GM12878 (cell line): ENCODE measurements at regions not wholly inside any gene's neighbourhood (a gene's known extent, or its start where the extent isn't known, plus 50 kb on each side); places are given as distances from the start of the nearest gene placed in this dataset.
"Not testable (repeated sequence)": the region's sequence is repeated elsewhere in the genome, so short reads cannot be mapped to it uniquely, and the experiment has no call there.

Source experiments
- ATAC-seq: fragments of 200-7000 bp; cut with Tn5 transposase; 3 replicates; pipeline ENCODE4 v1.9.1; 2020; ENCODE audit warnings: mild to moderate bottlenecking, moderate library complexity
- BruUV-seq: library from RNA; stranded (reverse); fragments of 400-500 nt; replicated peaks from 2 replicates; lab custom pipeline; 2021; lab: Mats Ljungman, UMichigan
- CTCF ChIA-PET: fragments of 300-600 bp; sonication (Branson Sonifier 250); formaldehyde crosslinking; extraction: SDS; loops from one replicate; lab custom pipeline; 2021; ENCODE audit warnings: inconsistent platforms; lab: Yijun Ruan, JAX
- POLR2A ChIA-PET: fragments of 350-600 bp; formaldehyde crosslinking; extraction: SDS; loops from one replicate; lab custom pipeline; 2021; ENCODE audit warnings: inconsistent platforms; lab: Charles Lee
- RAD21 ChIA-PET: fragments of 300-600 bp; sonication (Branson Sonifier 250); formaldehyde crosslinking; loops from one replicate; lab custom pipeline; 2023; ENCODE audit warnings: antibody characterized with exemption; ENCODE audit not compliant: unreplicated experiment; lab: Charles Lee
- SMC1A ChIA-PET: fragments of 300-600 bp; sonication (Branson Sonifier 250); formaldehyde crosslinking; loops from one replicate; lab custom pipeline; 2023; ENCODE audit not compliant: unreplicated experiment, uncharacterized antibody; lab: Charles Lee
- DNase-seq: peaks from one replicate; pipeline ENCODE4 v3.0.0-alpha.2; 2011; ENCODE audit warnings: low read depth, low spot score
- FAIRE-seq: peaks from 3 replicates; lab custom pipeline; 2011; peaks lifted over from hg19 to GRCh38; lab: Jason Lieb, UNC
- H2AFZ ChIP-seq: 2 replicates; pipeline ENCODE4 v1.6.0; 2011; ENCODE audit warnings: low read depth, low read length, control low read depth; ENCODE audit not compliant: control insufficient read depth
- H3K27ac ChIP-seq: 2 replicates; pipeline ENCODE4 v1.5.1; 2011; ENCODE audit warnings: control low read depth; ENCODE audit not compliant: control insufficient read depth, insufficient read depth
- H3K27me3 ChIP-seq, 2 experiments: replicated peaks in 1 of 2; 2 replicates each; pipeline versions ENCODE4 v1.6.0 to v1.6.1; 2011; ENCODE audit warnings: low read length in 1 of 2; ENCODE audit not compliant: control insufficient read depth in 2 of 2, insufficient read depth in 2 of 2
- H3K36me3 ChIP-seq, 2 experiments: 2 replicates each; pipeline ENCODE4 v1.5.1; 2011; ENCODE audit warnings: low read length in 1 of 2; ENCODE audit not compliant: control insufficient read depth in 2 of 2, insufficient read depth in 2 of 2
- H3K4me1 ChIP-seq: 2 replicates; pipeline ENCODE4 v1.6.1; 2011; ENCODE audit warnings: mild to moderate bottlenecking, low read length, moderate library complexity, mixed read lengths; ENCODE audit not compliant: control insufficient read depth, insufficient read depth
- H3K4me2 ChIP-seq: 2 replicates; pipeline ENCODE4 v1.6.0; 2011; ENCODE audit warnings: control low read depth; ENCODE audit not compliant: control insufficient read depth, insufficient read depth
- H3K4me3 ChIP-seq: fragments of 200-600 bp; sonication (generic); 2 replicates; pipeline ENCODE4 v1.5.1; 2016
- H3K79me2 ChIP-seq: 2 replicates; pipeline ENCODE4 v1.6.0; 2011; ENCODE audit warnings: low read length; ENCODE audit not compliant: control insufficient read depth, insufficient read depth
- H3K9ac ChIP-seq: 2 replicates; pipeline ENCODE4 v1.8.0; 2011; ENCODE audit warnings: low read length, control low read depth, mixed read lengths; ENCODE audit not compliant: control insufficient read depth, insufficient read depth
- H3K9me3 ChIP-seq: replicated peaks from 3 replicates; pipeline ENCODE4 v1.5.1; 2011; ENCODE audit warnings: mild to moderate bottlenecking, low read length; ENCODE audit not compliant: control insufficient read depth, insufficient read depth
- H4K20me1 ChIP-seq: 2 replicates; pipeline ENCODE4 v1.6.0; 2011; ENCODE audit not compliant: control insufficient read depth, insufficient read depth
- ZNF24 ChIP-seq: fragments of 450-650 bp; IDR thresholded peaks from 2 replicates; pipeline ENCODE4 v1.6.1; 2017; ENCODE audit warnings: antibody characterized with exemption, mild to moderate bottlenecking
- WGBS: methylation state at CpG from one replicate; pipeline ENCODE4 v1.1.6; 2016; ENCODE audit warnings: low lambda C conversion rate; ENCODE audit not compliant: insufficient replicate concordance, insufficient coverage; ENCODE audit errors: missing lambda C conversion rate; 5-methylcytosine and 5-hydroxymethylcytosine counted together
- in situ Hi-C: fragments of 300-500 bp; cut with MboI; formaldehyde crosslinking; loops from 9 replicates; pipeline ENCODE4 v1.14.3; 2018; ENCODE audit warnings: mixed read lengths
- intact Hi-C: fragments of 100-400 bp; cut with micrococcal nuclease; formaldehyde crosslinking; loops from one replicate; pipeline ENCODE4 v1.14.2; 2022; ENCODE audit not compliant: unreplicated experiment

DNA sequence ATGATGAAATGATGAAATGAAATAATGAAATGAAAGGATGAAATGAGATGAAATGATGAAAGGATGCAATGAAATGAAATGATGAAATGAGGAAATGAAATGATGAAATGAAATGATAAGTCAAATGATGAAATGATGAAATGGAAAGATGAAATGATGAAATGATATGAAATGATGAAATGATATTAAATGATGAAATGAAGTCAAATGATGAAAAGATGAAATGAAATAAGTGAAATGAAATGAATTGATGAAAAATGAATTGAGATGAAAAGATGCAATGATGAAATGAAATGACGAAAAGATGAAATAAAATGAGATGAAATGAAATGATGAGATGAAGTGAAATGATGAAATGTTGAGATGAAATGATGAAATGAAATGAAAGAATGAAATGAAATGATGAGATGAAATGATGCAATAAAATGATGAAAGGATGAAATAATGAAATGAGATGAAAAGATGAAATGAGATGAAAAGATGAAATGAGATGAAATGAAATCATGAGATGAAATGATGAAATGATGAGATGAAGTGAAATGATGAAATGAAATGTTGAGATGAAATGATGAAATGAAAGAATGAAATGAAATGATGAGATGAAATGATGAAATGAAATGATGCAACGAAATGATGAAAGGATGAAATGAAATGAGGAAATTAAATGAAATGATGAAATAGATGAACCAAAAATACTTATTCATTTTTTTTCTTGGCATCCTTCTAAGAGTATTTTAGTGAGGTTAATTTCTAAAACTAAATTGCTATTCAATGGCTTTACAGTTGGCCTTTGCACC lies 139.8 kb upstream of the ERV3-1 start:
- H3K9me3 ChIP-seq, intact Hi-C loops, FAIRE-seq, H3K27ac ChIP-seq, H3K4me3 ChIP-seq, H3K36me3 ChIP-seq, H3K4me1 ChIP-seq, POLR2A ChIA-PET, H2AFZ ChIP-seq, H3K27me3 ChIP-seq, in situ Hi-C loops, SMC1A ChIA-PET, CTCF ChIA-PET, RAD21 ChIA-PET, H4K20me1 ChIP-seq, DNase-seq, H3K79me2 ChIP-seq, H3K4me2 ChIP-seq, H3K9ac ChIP-seq, BruUV-seq, ATAC-seq: not testable (repeated sequence)
- 0 out of 2 replicates have a peak, but pooled peaks have one; percentile 8 for TF ChIP-seq ZNF24
- 76% methylated on average over 2 of the region's 2 CpGs for WGBS

- H3K4me3 ChIP-seq, BruUV-seq, H3K79me2 ChIP-seq, ATAC-seq, in situ Hi-C loops, FAIRE-seq, SMC1A ChIA-PET, CTCF ChIA-PET, RAD21 ChIA-PET, H3K9me3 ChIP-seq, H2AFZ ChIP-seq, intact Hi-C loops, H3K4me1 ChIP-seq, H3K9ac ChIP-seq, DNase-seq, H3K27me3 ChIP-seq, H3K4me2 ChIP-seq, H3K27ac ChIP-seq, H4K20me1 ChIP-seq, H3K36me3 ChIP-seq, POLR2A ChIA-PET: not testable (repeated sequence)
- TF ChIP-seq ZNF24 = peak; percentile 95
Observed at GRCh38 chr7:65145710-65146109, 139.2 kb upstream of the ERV3-1 start.
